Endodermal cell (in vitro differentiated cells): ENCODE measurements at regions not wholly inside any gene's neighbourhood (a gene's known extent, or its start where the extent isn't known, plus 50 kb on each side); places are given as distances from the start of the nearest gene placed in this dataset.

Source experiments
- DNase-seq: peaks from one replicate; pipeline ENCODE4 v3.0.0-alpha.2; 2017
- H3K27ac ChIP-seq: 2 replicates; pipeline ENCODE4 v1.5.1; 2013; ENCODE audit warnings: mild to moderate bottlenecking, low read depth, low read length, moderate library complexity
- H3K27me3 ChIP-seq: 2 replicates; pipeline ENCODE4 v1.6.1; 2013; ENCODE audit warnings: mild to moderate bottlenecking, low read length, moderate library complexity; ENCODE audit not compliant: insufficient read depth, control insufficient read depth, poor library complexity, severe bottlenecking
- H3K36me3 ChIP-seq: 2 replicates; pipeline ENCODE4 v1.7.0; 2013; ENCODE audit warnings: mild to moderate bottlenecking, low read length, moderate library complexity; ENCODE audit not compliant: control insufficient read depth, insufficient read depth
- H3K4me1 ChIP-seq: one replicate; pipeline ENCODE4 v1.7.0; 2013; ENCODE audit warnings: low read length; ENCODE audit not compliant: control insufficient read depth, insufficient read depth
- H3K4me3 ChIP-seq: 2 replicates; pipeline ENCODE4 v1.5.1; 2013; ENCODE audit warnings: mild to moderate bottlenecking, low read length, moderate library complexity
- H3K9ac ChIP-seq: 2 replicates; pipeline ENCODE4 v1.6.1; 2013; ENCODE audit warnings: mild to moderate bottlenecking, low read length, moderate library complexity; ENCODE audit not compliant: poor library complexity, severe bottlenecking; ENCODE audit errors: extremely low read depth
- H3K9me3 ChIP-seq: 2 replicates; pipeline ENCODE4 v1.6.1; 2013; ENCODE audit warnings: mild to moderate bottlenecking, low read length, moderate library complexity; ENCODE audit not compliant: control insufficient read depth
- H3K27ac Mint-ChIP-seq: 2 replicates; pipeline ENCODE4 v1.8.0; 2020; ENCODE audit warnings: mixed read lengths
- H3K27me3 Mint-ChIP-seq: 2 replicates; pipeline ENCODE4 v1.8.0; 2021; ENCODE audit warnings: mild to moderate bottlenecking, mixed read lengths; ENCODE audit not compliant: insufficient read depth
- H3K36me3 Mint-ChIP-seq: 2 replicates; pipeline ENCODE4 v1.8.0; 2020; ENCODE audit warnings: low read depth, mixed read lengths
- H3K4me1 Mint-ChIP-seq: 2 replicates; pipeline ENCODE4 v1.8.0; 2020; ENCODE audit warnings: mixed read lengths
- H3K4me3 Mint-ChIP-seq: 2 replicates; pipeline ENCODE4 v1.8.0; 2020; ENCODE audit warnings: mild to moderate bottlenecking, moderate library complexity, mixed read lengths
- H3K9me3 Mint-ChIP-seq: 2 replicates; pipeline ENCODE4 v1.8.0; 2020; ENCODE audit warnings: mild to moderate bottlenecking, mixed read lengths
- WGBS, 2 experiments: methylation state at CpG; one replicate each; pipeline versions ENCODE4 v1.1.5 to v1.1.7; 2013; ENCODE audit warnings: missing lambda C conversion rate in 2 of 2, mixed read lengths in 1 of 2; ENCODE audit not compliant: insufficient coverage in 1 of 2, insufficient read length in 1 of 2; 5-methylcytosine and 5-hydroxymethylcytosine counted together
- TF ChIP-seq, protein P1 (sequence below): fragments of 200-600 bp; sonication (generic); conservative IDR thresholded peaks from 2 replicates; pipeline ENCODE4 v1.5.0; 2021; ENCODE audit warnings: antibody characterized with exemption, mild to moderate bottlenecking

DNA sequence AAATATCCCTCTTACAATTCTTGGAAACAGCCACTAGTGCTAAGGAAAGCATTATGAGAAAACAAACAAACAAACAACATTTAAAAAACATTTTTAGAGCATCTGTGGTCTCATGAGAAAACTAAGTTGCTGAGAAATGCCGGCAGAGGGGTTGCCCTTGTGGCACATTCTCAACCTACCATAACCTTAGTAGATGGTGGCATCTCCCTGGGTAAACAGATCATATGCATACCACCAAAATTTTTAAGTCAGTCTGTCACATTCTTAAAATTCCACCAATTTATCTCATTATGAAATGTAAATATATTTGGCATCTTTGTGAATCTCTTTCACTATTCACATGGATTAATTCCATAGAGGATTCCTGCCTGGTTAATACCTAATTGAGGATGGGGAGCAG, 575.7 kb upstream of the MARCKS start:
- peaks cover 2% of the 10 kb centered on the region for H3K4me1 ChIP-seq
- no peak overlapping the region for H3K4me3 ChIP-seq
- Mint-ChIP-seq H3K27me3 (no peaks in the 10 kb centered on the region), H3K27ac (no peak overlapping the region), H3K4me1 (peaks cover 9% of the 10 kb centered on the region), H3K4me3 (no peak overlapping the region), H3K9me3 (peaks cover 2% of the 10 kb centered on the region), H3K36me3 (no peaks in the 10 kb centered on the region)
- DNase-seq, result no peak
- no peaks in the 10 kb centered on the region for H3K27me3 ChIP-seq
- TF ChIP-seq, protein P1, sequence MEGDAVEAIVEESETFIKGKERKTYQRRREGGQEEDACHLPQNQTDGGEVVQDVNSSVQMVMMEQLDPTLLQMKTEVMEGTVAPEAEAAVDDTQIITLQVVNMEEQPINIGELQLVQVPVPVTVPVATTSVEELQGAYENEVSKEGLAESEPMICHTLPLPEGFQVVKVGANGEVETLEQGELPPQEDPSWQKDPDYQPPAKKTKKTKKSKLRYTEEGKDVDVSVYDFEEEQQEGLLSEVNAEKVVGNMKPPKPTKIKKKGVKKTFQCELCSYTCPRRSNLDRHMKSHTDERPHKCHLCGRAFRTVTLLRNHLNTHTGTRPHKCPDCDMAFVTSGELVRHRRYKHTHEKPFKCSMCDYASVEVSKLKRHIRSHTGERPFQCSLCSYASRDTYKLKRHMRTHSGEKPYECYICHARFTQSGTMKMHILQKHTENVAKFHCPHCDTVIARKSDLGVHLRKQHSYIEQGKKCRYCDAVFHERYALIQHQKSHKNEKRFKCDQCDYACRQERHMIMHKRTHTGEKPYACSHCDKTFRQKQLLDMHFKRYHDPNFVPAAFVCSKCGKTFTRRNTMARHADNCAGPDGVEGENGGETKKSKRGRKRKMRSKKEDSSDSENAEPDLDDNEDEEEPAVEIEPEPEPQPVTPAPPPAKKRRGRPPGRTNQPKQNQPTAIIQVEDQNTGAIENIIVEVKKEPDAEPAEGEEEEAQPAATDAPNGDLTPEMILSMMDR, result no peak
- no peaks in the 10 kb centered on the region for H3K36me3 ChIP-seq
- no peaks in the 10 kb centered on the region for H3K9me3 ChIP-seq
- no peak overlapping the region for H3K9ac ChIP-seq
- peak overlapping the region; percentile 50 for H3K27ac ChIP-seq
- 29 to 77% methylated on average over 1 of the region's 1 CpG for WGBS, 2 experiments

DNA sequence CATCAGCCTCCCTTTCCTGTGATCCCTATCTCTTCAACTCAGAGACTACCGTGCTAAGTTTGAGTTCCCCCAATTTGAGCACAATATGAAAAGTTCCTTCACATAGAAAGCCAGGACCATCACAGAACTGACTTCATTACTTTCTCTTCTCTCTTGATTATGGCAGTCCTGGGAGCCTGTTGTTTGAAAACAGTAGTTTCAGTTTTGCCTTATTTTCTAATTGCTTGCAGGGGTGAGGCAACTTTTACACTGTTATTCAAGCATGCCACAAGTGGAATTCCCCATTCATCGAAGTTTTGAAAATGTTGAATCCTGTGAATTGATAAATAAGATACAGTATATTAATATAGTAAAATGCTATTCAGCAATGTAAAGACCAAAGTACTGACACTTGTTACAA, 569.7 kb upstream of the MARCKS start:
- Mint-ChIP-seq H3K4me3 (no peak overlapping the region), H3K27me3 (peaks cover 11% of the 10 kb centered on the region), H3K36me3 (no peaks in the 10 kb centered on the region), H3K4me1 (no peaks in the 10 kb centered on the region), H3K9me3 (peaks cover 2% of the 10 kb centered on the region), H3K27ac (no peak overlapping the region)
- Histone ChIP-seq H3K27me3 (peaks cover 23% of the 10 kb centered on the region), H3K4me1 (no peaks in the 10 kb centered on the region), H3K9ac (no peak overlapping the region), H3K27ac (no peak overlapping the region), H3K36me3 (no peaks in the 10 kb centered on the region), H3K9me3 (no peaks in the 10 kb centered on the region), H3K4me3 (no peak overlapping the region)
- DNase-seq, result no peak
- WGBS, 2 experiments, result 98 to 100% methylated on average over 1 of the region's 2 CpGs
- TF ChIP-seq, protein P1, result no peak

DNA sequence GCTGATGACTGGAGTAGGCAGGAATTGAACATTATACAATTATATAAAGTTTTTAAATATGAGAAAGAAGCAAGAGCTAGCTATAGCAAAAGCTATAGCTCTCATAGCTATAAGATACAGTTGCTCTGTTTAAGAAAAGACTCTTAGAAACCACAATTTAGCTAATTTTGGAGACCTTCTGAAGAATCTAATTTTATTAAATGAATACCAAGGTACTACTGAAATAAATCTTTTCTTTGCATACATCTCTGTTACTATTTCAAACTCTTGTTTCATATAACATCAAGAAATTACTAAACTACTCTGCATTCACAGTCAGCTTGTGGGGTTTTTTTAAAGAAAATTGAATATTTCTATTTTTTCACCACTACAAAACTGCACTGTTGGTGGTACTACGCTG, 568.7 kb upstream of the MARCKS start:
- Histone ChIP-seq H3K9me3 (no peaks in the 10 kb centered on the region), H3K36me3 (no peaks in the 10 kb centered on the region), H3K9ac (no peak overlapping the region), H3K27ac (no peak overlapping the region), H3K4me1 (no peaks in the 10 kb centered on the region), H3K4me3 (no peak overlapping the region), H3K27me3 (peaks cover 33% of the 10 kb centered on the region)
- peaks cover 20% of the 10 kb centered on the region for H3K27me3 Mint-ChIP-seq
- no peaks in the 10 kb centered on the region for H3K4me1 Mint-ChIP-seq
- H3K27ac Mint-ChIP-seq, result no peak overlapping the region
- no peak for DNase-seq
- peaks cover 2% of the 10 kb centered on the region for H3K9me3 Mint-ChIP-seq
- no peaks in the 10 kb centered on the region for H3K36me3 Mint-ChIP-seq
- H3K4me3 Mint-ChIP-seq, result no peak overlapping the region
- TF ChIP-seq, protein P1, result no peak
- WGBS, 2 experiments, result no CpG with 5 or more reads among the region's 1 CpG
